ENCODE measurements at regions not wholly inside any gene's neighbourhood (a gene's known extent, or its start where the extent isn't known, plus 50 kb on each side); places are given as distances from the start of the nearest gene placed in this dataset.

- Mint-ChIP-seq H3K36me3 (ENCODE audit: unreplicated experiment) (peaks cover 7% of the 10 kb centered on the region), H3K9me3 (ENCODE audit: unreplicated experiment) (no peaks in the 10 kb centered on the region), H3K27me3 (ENCODE audit: unreplicated experiment) (no peaks in the 10 kb centered on the region), H3K4me1 (ENCODE audit: low read depth, unreplicated experiment) (no peaks in the 10 kb centered on the region), H3K27ac (ENCODE audit: unreplicated experiment) (no peak overlapping the region), H3K4me3 (ENCODE audit: unreplicated experiment) (no peak overlapping the region)
- DNase-seq = no peak
- no peak for TF ChIP-seq CTCF (IDR thresholded peaks at IDR 0.05; ENCODE audit: partially characterized antibody, unreplicated experiment)
These were observed 603.5 kb upstream of the ADAMTS5 start for GRCh38 chr21:27570306-27570868.

GRCh38 chr21:27569831-27570230 is 602.9 kb upstream of the ADAMTS5 start:
- no peaks in the 10 kb centered on the region for H3K27me3 Mint-ChIP-seq (ENCODE audit: unreplicated experiment)
- H3K36me3 Mint-ChIP-seq (ENCODE audit: unreplicated experiment) = peaks cover 7% of the 10 kb centered on the region
- H3K4me3 Mint-ChIP-seq (ENCODE audit: unreplicated experiment) = no peak overlapping the region
- no peaks in the 10 kb centered on the region for H3K9me3 Mint-ChIP-seq (ENCODE audit: unreplicated experiment)
- DNase-seq = no peak
- peaks cover 3% of the 10 kb centered on the region for H3K4me1 Mint-ChIP-seq (ENCODE audit: low read depth, unreplicated experiment)
- no peak overlapping the region for H3K27ac Mint-ChIP-seq (ENCODE audit: unreplicated experiment)
- no peak for TF ChIP-seq CTCF (IDR thresholded peaks at IDR 0.05; ENCODE audit: partially characterized antibody, unreplicated experiment)

GRCh38 chr21:27569091-27569490 is 602.2 kb upstream of the ADAMTS5 start:
- peaks cover 7% of the 10 kb centered on the region for H3K36me3 Mint-ChIP-seq (ENCODE audit: unreplicated experiment)
- H3K4me1 Mint-ChIP-seq (ENCODE audit: low read depth, unreplicated experiment) = peaks cover 4% of the 10 kb centered on the region
- no peaks in the 10 kb centered on the region for H3K27me3 Mint-ChIP-seq (ENCODE audit: unreplicated experiment)
- DNase-seq = no peak
- no peak overlapping the region for H3K27ac Mint-ChIP-seq (ENCODE audit: unreplicated experiment)
- H3K9me3 Mint-ChIP-seq (ENCODE audit: unreplicated experiment) = no peaks in the 10 kb centered on the region
- no peak for TF ChIP-seq CTCF (IDR thresholded peaks at IDR 0.05; ENCODE audit: partially characterized antibody, unreplicated experiment)
- H3K4me3 Mint-ChIP-seq (ENCODE audit: unreplicated experiment) = no peak overlapping the region

- Mint-ChIP-seq H3K27me3 (ENCODE audit: unreplicated experiment) (no peaks in the 10 kb centered on the region), H3K27ac (ENCODE audit: unreplicated experiment) (no peak overlapping the region), H3K36me3 (ENCODE audit: unreplicated experiment) (no peaks in the 10 kb centered on the region), H3K9me3 (ENCODE audit: unreplicated experiment) (no peaks in the 10 kb centered on the region), H3K4me1 (ENCODE audit: low read depth, unreplicated experiment) (peaks cover 4% of the 10 kb centered on the region), H3K4me3 (ENCODE audit: unreplicated experiment) (no peak overlapping the region)
- no peak for DNase-seq
- TF ChIP-seq CTCF (IDR thresholded peaks at IDR 0.05; ENCODE audit: partially characterized antibody, unreplicated experiment) = no peak
These were observed 600.5 kb upstream of the ADAMTS5 start for GRCh38 chr21:27567381-27567780.

GRCh38 chr21:27566521-27566920 is 599.6 kb upstream of the ADAMTS5 start:
- H3K27ac Mint-ChIP-seq (ENCODE audit: unreplicated experiment) = no peak overlapping the region
- no peaks in the 10 kb centered on the region for H3K36me3 Mint-ChIP-seq (ENCODE audit: unreplicated experiment)
- TF ChIP-seq CTCF (IDR thresholded peaks at IDR 0.05; ENCODE audit: partially characterized antibody, unreplicated experiment) = no peak
- H3K9me3 Mint-ChIP-seq (ENCODE audit: unreplicated experiment) = no peaks in the 10 kb centered on the region
- peaks cover 4% of the 10 kb centered on the region for H3K4me1 Mint-ChIP-seq (ENCODE audit: low read depth, unreplicated experiment)
- no peaks in the 10 kb centered on the region for H3K27me3 Mint-ChIP-seq (ENCODE audit: unreplicated experiment)
- no peak for DNase-seq
- H3K4me3 Mint-ChIP-seq (ENCODE audit: unreplicated experiment) = no peak overlapping the region
